ENCODE measurements at regions not wholly inside any gene's neighbourhood (a gene's known extent, or its start where the extent isn't known, plus 50 kb on each side); places are given as distances from the start of the nearest gene placed in this dataset.

DNA sequence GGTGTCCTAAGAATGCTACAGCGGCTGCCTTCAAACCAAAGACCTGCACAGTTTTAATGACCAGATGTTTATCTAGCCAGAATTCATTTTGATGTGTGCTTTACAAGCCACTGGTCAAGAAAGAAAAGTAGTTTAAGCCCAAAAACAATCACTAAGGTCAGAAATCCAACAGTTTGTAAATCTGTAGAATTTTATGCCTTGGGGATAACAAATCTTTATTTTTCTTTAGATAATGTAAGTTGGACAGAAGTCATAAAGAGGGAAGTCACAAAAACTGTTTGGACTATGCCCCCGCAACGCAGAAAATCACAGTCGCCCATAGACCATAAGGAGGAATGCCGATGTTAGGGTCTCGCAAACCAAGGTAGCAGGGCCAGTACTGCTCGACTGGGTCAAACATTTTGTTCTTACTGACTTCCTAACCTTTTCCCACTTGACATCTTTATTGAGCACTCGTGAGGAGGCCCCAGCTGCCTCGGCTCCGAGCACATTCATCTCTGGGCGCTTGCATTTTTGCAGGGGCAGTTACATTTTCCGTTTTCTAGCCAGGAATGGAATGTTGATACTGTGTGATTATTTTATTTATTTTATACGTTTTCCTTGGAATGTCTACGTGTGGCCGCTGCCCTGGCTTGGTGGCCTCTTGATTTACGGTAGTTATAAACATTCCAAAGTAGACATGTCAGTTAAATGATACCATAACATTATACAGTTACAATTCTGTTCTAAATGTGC, 56.7 kb upstream of the APCDD1L start:
- Histone ChIP-seq H4K20me1 (ENCODE audit: control insufficient read depth, insufficient read depth) (no peaks in the 10 kb centered on the region), H2AFZ (ENCODE audit: control insufficient read depth, low read depth, low read length) (no peak overlapping the region), H3K4me2 (ENCODE audit: control insufficient read depth, insufficient read depth) (no peak overlapping the region), H3K9me3 (replicated peaks; ENCODE audit: control insufficient read depth, insufficient read depth, low read length) (no peaks in the 10 kb centered on the region), H3K27me3 (replicated peaks in 1 of 2; ENCODE audit: control insufficient read depth in 2 of 2, insufficient read depth in 2 of 2, low read length in 1 of 2) (peaks cover 0 to 1% of the 10 kb centered on the region in 2 experiments; a peak in 2 of 4 replicates), H3K4me1 (ENCODE audit: control insufficient read depth, insufficient read depth, low read length) (no peaks in the 10 kb centered on the region), H3K27ac (ENCODE audit: control insufficient read depth, insufficient read depth) (no peak overlapping the region), H3K4me3 (no peak overlapping the region), H3K36me3 (ENCODE audit: control insufficient read depth in 2 of 2, insufficient read depth in 2 of 2, low read length in 1 of 2) (no peaks in the 10 kb centered on the region), H3K9ac (ENCODE audit: control insufficient read depth, insufficient read depth, low read length) (no peak overlapping the region), H3K79me2 (ENCODE audit: control insufficient read depth, insufficient read depth, low read length) (no peaks in the 10 kb centered on the region)
- DNase-seq (ENCODE audit: low read depth, low spot score): no peak
- 58% methylated on average over 16 of the region's 16 CpGs for WGBS (ENCODE audit: insufficient coverage, insufficient replicate concordance, low lambda C conversion rate, missing lambda C conversion rate)
- RAD21 ChIA-PET (ENCODE audit: unreplicated experiment): no interaction called here
- POLR2A ChIA-PET: no interaction called here
- BruUV-seq (replicated peaks): no TSS peak
- FAIRE-seq: no peak
- ATAC-seq: no peak
- SMC1A ChIA-PET (ENCODE audit: uncharacterized antibody, unreplicated experiment): no interaction called here
- TF ChIP-seq FOXK2 (IDR thresholded peaks at IDR 0.05) (no peak), STAT3 (IDR thresholded peaks at IDR 0.05; ENCODE audit: low read depth, low read length) (no peak), NFIC (IDR thresholded peaks at IDR 0.05; ENCODE audit: low read depth, low read length) (no peak), MTA2 (IDR thresholded peaks at IDR 0.05; ENCODE audit: low read depth) (no peak), KDM1A (IDR thresholded peaks at IDR 0.05; ENCODE audit: borderline replicate concordance) (no peak)
- intact Hi-C loops (cut with micrococcal nuclease; ENCODE audit: unreplicated experiment) (no loop called here), in situ Hi-C loops (cut with MboI) (loop anchor here (25.0 kb wide), 1 partner anchor 1240 kb away; no protein-coding TSS in a partner anchor)
- CTCF ChIA-PET: interaction anchor here (0.7 kb wide), 1 partner anchor 9 kb away, joined by 3 read pairs; no protein-coding TSS in a partner anchor

DNA sequence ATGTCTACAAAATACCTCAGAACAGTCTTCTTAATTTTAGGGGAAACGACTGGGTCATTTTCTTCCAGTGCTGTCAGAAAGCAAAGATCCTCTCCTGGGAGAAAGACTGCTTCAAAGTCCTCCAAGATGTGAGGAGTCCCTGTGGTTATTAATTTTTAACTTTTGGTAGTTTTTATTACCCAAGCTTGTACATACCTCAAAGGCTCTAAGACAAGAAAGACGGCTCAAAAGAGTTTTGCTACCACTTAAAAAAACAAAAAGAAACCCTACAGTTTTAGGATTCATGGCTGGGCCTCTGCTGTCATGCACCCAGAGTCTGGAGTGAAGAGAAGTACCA, 56.1 kb upstream of the APCDD1L start:
- no peak overlapping the region for H3K4me2 ChIP-seq (ENCODE audit: control insufficient read depth, insufficient read depth)
- ChIA-PET CTCF (no interaction called here), RAD21 (ENCODE audit: unreplicated experiment) (no interaction called here), SMC1A (ENCODE audit: uncharacterized antibody, unreplicated experiment) (no interaction called here), POLR2A (no interaction called here)
- FAIRE-seq (no peak), DNase-seq (ENCODE audit: low read depth, low spot score) (no peak), ATAC-seq (no peak)
- H3K27ac ChIP-seq (ENCODE audit: control insufficient read depth, insufficient read depth): no peak overlapping the region
- 0% methylated on average over 2 of the region's 2 CpGs for WGBS (ENCODE audit: insufficient coverage, insufficient replicate concordance, low lambda C conversion rate, missing lambda C conversion rate)
- no peak overlapping the region for H3K9ac ChIP-seq (ENCODE audit: control insufficient read depth, insufficient read depth, low read length)
- H4K20me1 ChIP-seq (ENCODE audit: control insufficient read depth, insufficient read depth): no peaks in the 10 kb centered on the region
- peaks cover 0 to 1% of the 10 kb centered on the region in 2 experiments; a peak in 2 of 4 replicates for H3K27me3 ChIP-seq (replicated peaks in 1 of 2; ENCODE audit: control insufficient read depth in 2 of 2, insufficient read depth in 2 of 2, low read length in 1 of 2)
- H3K36me3 ChIP-seq (ENCODE audit: control insufficient read depth in 2 of 2, insufficient read depth in 2 of 2, low read length in 1 of 2): no peaks in the 10 kb centered on the region
- H3K9me3 ChIP-seq (replicated peaks; ENCODE audit: control insufficient read depth, insufficient read depth, low read length): no peaks in the 10 kb centered on the region
- H3K79me2 ChIP-seq (ENCODE audit: control insufficient read depth, insufficient read depth, low read length): no peaks in the 10 kb centered on the region
- no TSS peak for BruUV-seq (replicated peaks)
- in situ Hi-C loops (cut with MboI): loop anchor here (25.0 kb wide), 1 partner anchor 1241 kb away; no protein-coding TSS in a partner anchor
- no peak overlapping the region for H3K4me3 ChIP-seq
- intact Hi-C loops (cut with micrococcal nuclease; ENCODE audit: unreplicated experiment): no loop called here
- H2AFZ ChIP-seq (ENCODE audit: control insufficient read depth, low read depth, low read length): no peak overlapping the region
- no peaks in the 10 kb centered on the region for H3K4me1 ChIP-seq (ENCODE audit: control insufficient read depth, insufficient read depth, low read length)
- TF ChIP-seq SMC3 (IDR thresholded peaks at IDR 0.05; ENCODE audit: borderline replicate concordance, low read length) (no peak), CTCF (IDR thresholded peaks at IDR 0.05 in 2 of 3, conservative IDR thresholded peaks at IDR 0.05 in 1 of 3; ENCODE audit: control insufficient read depth in 2 of 3, extremely low read depth in 1 of 3, insufficient read depth in 1 of 3, low read depth in 3 of 3, low read length in 3 of 3) (no peak), LARP7 (IDR thresholded peaks at IDR 0.05) (no peak), IKZF1 (conservative IDR thresholded peaks at IDR 0.05) (no peak), TARDBP (IDR thresholded peaks at IDR 0.05; ENCODE audit: borderline replicate concordance) (no peak), CEBPZ (IDR thresholded peaks at IDR 0.05; ENCODE audit: low read depth, low read length) (no peak)
- TF ChIP-seq, protein P1, sequence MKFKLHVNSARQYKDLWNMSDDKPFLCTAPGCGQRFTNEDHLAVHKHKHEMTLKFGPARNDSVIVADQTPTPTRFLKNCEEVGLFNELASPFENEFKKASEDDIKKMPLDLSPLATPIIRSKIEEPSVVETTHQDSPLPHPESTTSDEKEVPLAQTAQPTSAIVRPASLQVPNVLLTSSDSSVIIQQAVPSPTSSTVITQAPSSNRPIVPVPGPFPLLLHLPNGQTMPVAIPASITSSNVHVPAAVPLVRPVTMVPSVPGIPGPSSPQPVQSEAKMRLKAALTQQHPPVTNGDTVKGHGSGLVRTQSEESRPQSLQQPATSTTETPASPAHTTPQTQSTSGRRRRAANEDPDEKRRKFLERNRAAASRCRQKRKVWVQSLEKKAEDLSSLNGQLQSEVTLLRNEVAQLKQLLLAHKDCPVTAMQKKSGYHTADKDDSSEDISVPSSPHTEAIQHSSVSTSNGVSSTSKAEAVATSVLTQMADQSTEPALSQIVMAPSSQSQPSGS (IDR thresholded peaks at IDR 0.05; ENCODE audit: low read length): no peak

Measured in GM12878 (cell line).